ENCODE measurements at regions not wholly inside any gene's neighbourhood (a gene's known extent, or its start where the extent isn't known, plus 50 kb on each side); places are given as distances from the start of the nearest gene placed in this dataset.
"Not testable (repeated sequence)": the region's sequence is repeated elsewhere in the genome, so short reads cannot be mapped to it uniquely, and the experiment has no call there.

DNA sequence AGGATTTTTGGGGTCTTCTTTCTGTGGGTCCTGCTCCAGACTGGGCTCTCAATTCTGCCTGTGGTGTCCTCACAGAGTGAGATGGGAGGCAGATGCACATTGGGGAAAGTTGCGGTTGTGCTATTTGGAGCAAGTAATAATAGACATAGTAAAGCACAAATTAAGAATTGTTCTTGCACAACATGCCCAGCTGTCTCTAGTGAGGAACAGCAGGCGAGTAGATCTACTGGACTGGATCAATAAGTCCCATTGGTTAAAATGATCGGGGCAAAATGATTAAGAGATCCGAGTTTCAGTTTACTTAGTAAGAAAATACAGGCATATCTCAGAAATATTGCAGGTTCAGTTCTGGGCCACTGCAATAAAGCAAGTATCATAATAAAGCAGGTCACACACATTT lies 448.3 kb upstream of the PROX1 start:
- no peak for DNase-seq

DNA sequence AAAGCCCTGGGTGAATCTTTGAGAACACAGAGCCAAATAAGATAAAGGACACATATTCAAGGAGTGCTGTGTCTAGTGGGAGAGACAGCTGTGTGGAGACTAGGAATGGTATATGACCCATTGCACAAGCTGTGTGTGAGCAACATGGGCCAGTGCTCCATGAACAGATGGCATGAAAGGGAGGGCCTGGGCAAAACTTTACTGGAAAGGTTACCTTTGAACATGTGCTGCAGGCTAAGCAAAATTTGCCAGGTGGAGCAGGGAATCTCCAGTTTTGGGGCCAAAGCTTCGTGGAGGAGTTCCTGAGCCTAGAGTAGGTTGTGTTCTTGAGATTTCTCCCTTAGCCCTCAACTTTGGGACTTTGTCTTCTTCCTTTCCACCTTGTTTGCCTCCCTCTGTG lies 446.1 kb upstream of the PROX1 start:
- DNase-seq, result peak; percentile 63

DNA sequence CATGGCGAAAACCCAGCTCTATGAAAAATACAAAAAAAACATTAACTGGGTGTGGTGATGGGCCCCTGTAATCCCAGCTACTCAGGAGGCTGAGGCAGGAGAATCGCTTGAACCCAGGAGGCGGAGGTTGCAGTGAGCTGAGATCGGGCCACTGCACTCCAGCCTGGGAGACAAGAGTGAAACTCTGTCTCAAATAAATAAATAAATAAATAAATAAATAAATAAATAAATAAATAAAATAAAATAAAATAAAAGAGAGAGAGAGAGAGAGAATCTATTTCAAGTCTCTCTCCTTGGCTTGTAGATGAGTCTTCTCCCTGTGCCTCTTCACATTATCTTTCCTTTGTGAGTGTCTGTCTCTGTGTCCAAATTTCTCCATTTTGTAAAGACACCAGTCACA lies 442.6 kb upstream of the PROX1 start:
- DNase-seq, result not testable (repeated sequence)

DNA sequence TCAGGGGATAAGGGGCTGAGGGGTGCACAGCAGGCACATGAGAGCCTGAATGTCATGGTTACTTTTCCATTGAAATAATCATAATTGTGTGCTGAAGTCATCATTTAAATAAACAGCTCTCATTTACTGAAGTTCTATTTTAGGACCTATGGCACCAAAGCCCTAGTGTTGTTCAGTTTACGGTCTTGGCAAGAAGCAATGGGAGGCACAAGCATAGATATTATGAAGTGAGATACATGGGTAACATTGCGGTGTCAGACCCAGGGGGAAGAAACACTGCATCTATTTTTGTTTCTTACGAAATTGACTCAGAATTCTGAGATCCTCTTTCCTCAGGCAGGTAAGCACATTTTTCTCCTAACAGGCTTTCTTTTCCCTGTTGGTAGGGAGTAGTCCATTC lies 437.8 kb upstream of the PROX1 start:
- no peak for DNase-seq

DNA sequence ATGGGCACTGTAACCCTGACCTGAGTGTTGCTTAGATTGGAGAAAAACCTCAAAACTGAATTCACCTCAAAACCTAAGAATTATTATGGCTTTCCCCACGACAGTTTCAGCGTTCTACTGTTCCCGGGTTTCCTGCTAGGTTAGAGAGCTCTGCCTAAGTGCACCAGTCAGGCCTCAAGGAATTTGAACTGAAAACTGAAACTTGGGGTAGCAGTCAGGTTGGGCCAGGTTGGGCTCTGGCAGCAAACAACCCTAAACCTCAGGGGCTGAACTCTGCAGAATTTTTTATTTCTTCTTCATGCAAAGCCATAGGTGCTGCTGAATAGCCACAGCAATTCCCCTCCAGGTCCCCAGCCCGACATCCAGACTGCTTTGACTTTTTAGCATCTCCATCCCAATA lies 437.0 kb upstream of the PROX1 start:
- DNase-seq, result no peak

DNA sequence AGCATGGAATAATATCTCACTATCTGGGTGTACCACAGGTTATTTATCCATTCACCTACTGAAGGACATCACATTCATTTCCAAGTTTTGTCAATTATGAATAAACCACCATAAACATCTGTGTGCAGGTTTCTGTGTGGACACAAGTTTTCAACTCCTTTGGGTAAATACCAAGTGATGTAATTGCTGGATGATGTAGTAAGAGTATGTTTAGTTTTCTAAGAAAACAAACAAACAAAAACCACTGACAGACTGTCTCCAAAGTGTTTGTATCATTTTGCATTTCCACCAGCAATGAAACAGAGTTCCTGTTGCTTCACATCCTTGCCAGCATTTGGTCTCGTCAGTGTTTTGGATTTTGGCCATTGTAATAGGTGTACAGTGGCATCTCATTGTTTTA lies 435.7 kb upstream of the PROX1 start:
- no peak for DNase-seq

DNA sequence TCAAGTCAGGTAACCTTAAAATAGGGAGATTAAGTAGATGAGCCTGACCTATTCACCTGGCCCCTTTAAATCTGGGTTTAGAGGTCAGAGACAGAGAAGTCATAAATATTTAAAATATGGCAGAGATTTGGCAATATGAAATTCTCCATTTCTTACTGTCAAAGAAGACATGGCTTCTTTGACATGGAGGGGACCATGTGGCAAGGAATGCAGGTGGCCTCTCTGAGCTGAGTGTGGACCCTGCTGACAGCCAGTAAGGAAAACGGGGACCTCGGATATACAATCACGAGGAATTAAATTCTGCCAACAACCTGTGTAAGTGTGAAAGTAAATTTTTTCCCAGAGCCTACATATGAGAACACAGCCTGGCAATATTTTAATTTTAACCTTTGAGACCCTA lies 427.5 kb upstream of the PROX1 start:
- DNase-seq, result no peak

DNA sequence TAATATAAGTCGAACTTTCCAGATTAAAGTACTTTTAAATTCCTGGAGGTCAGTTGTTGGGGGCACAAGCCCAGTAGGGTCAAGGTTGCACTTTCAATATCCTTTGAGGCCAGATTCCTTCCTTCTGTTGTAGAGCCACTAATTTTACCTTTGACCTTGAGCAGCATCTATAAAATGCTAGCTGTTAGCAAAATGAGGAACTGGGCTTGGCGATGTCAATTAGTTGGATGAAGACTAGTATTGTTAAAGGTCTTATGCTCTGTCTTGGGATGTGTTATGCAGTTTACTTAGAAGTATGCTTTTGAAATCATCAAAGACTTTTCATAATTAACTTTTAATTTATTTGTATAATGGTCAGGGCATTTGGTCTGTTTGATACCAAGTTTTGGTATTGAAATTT lies 425.9 kb upstream of the PROX1 start:
- DNase-seq, result no peak

DNA sequence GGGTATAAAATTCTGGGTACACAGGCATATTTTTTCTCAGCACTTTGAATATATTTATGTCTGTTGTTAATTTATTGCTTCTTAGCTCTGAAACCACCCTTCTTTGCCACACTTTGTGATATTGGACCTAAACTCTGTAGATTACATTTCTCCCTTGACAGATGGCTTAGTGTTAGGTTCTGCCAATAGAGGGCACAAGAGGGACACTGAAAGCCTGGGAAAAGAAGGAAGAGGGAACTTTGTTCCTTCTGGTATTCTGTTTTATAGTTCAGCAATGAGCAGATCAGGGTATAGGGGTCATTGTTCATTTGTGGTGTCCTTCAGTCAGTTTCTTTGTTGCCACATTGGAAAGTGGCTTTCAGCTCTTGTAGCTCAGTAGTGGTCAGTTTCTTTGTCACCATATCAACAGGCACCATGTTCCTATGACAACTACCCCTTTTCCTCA lies 423.5 kb upstream of the PROX1 start:
- peak; percentile 78 for DNase-seq

DNA sequence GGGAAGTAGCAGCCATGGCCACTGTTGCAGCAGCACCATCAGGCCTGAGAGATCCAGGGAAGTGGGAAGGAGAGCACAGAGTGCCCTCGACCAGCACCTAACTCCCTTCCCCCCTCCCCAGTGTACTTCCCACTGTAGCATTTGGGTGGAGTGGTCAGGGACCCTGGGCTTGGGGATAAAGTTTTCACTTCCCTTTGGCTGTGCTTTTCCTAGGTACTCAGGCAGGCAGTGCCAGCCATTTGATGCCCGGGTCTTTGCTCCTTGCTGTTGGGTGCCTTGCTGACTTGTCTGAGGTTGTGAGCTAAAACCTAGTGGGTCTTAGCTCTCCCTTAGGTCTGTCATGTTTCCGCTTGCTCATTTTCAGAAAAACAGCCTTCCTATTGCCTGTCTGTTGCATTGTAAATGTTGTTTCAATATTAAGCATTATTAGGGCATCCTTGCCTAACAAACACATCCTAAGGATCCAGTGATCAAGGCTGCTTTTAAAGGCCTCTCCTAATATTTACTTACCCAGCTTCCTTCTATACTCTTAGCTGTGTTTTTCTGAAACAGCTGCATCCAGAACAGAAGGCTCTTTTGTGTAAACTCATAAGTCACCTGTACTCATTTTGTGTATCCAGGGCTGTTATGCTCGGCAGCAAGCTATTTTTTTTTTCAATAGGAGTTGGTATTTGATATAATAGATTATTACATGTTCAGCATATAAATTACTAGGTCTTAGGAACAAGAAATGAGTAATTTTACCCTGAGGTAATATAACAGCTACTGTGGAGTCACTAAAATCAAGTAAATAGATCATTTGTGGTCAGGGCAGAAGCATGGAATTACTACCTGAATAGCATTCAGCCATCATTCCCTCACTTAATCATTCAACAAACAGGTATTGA lies 418.6 kb upstream of the PROX1 start:
- DNase-seq, result peak; percentile 96

DNA sequence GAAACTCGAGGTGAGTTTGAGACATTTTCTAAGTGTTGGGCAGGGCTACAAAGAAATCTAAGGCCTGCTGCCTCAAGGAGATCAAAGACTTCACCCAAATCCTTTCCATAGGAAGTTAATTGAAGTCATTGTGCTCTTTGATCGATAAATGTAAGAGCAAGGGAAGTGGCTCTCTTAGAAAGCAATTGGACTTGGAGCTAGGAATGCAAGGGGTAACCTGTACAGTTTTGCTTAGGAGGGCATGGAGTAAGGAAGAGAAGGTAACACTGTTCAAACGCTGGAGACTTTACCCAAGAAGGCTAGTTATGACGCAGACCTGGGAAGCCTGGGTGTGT lies 418.0 kb upstream of the PROX1 start:
- no peak for DNase-seq

DNA sequence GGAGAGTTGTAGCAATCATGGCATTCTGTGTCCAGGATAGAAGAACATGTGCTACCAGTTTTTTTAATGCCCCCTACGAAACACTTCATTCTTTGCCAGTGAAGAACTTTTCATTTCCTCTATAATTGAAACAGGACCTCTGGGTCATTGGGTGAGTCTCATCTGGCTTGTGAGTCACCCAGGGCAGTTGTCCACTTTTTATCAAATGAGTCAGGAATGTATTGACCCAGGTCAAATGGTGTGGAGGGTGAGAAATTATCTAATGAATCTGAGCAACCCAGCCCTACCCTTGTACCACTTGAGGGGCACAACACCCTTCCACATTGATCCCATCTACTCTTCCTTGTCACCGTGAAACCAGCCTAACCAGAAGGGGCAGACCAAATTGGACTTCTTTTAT lies 417.3 kb upstream of the PROX1 start:
- DNase-seq, result no peak

DNA sequence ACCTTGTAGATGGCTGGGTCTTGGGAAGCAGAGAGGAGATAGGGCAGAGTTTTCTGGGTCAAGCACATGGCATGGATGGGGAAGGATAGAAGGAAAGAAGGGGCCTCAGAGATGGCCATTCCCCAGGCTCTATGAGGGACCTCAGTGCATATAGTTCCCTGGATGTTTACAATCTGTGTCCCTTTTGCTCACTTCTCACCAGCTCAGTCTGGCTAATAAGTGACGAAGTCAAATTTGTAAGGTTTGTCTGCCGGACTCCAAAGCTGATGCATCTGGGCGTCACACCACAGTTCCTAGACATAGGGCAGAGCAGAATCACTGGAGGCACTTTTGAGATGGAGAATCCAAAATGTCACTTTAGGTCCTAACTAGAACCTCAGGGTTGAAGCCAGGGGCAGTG lies 416.4 kb upstream of the PROX1 start:
- no peak for DNase-seq

DNA sequence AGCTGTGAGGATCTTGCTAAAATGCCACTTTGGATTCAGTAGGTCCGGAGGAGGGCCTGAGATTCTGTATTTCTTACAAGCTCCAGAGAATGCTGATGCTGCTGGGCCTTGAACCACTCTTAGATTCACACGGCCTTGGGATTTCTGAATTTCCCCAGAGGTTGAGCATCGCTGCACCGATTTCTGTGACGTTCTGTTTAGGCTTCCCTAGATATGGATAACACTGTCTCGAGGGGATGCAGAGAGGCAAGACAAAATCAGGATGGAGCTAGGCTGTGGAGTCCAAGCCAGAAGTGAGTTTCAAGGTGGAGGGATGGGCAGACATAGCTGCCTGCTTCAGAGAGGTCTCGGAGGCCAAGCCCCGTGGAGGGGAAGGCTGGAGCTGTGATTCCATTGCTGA lies 415.9 kb upstream of the PROX1 start:
- no peak for DNase-seq

DNA sequence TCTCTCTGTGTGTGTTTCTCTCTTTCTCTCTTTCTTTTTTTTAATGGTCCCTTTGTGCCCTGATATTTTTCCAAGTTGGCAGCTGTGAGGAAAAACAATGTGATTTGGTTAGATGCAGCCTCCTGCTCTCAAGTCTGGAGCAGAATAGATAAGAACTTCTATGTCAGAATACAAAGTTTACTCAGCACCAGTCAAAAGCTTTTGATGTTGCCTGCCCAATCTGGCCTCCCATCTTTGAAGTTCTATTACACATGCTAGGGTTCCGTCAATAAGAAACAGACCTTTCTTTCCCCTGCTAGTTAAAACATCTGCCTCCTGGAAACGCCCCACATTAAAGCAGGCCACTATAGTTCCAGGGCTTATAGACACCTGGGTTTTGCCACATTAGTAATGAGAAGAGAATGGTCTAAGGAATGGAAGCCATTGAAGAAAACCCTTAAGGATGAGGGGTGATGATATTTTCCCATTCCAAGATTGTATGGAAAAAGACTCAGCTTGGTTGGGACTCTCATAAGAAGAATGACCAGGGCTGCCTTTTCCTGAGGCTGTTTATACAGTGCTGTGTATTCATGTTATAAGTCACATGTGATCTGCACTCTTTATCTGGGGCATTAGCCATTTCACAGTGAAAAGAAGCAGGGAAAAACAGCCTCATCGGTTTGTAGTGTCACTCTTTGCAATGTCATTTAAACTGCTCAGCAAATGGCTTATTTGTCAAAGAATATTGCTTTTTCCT lies 414.7 kb upstream of the PROX1 start:
- DNase-seq, result peak; percentile 34

DNA sequence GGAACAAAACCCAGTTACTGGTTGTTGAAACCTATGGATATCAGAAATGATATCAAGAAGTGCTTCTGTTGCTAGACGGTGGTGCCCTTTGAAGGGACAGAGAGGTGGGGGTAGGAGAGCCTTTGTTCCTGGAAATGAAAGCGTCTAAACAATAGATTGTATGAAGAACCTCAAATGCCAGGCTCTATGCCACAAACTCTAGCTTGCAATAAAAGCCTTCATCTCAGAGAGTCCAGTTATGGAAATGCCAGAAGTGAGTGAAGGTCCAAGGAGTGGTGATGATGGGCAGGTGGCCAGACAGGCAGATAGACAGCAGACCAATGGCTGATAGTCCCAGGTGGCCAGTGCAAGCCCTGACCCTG lies 414.1 kb upstream of the PROX1 start:
- no peak for DNase-seq

DNA sequence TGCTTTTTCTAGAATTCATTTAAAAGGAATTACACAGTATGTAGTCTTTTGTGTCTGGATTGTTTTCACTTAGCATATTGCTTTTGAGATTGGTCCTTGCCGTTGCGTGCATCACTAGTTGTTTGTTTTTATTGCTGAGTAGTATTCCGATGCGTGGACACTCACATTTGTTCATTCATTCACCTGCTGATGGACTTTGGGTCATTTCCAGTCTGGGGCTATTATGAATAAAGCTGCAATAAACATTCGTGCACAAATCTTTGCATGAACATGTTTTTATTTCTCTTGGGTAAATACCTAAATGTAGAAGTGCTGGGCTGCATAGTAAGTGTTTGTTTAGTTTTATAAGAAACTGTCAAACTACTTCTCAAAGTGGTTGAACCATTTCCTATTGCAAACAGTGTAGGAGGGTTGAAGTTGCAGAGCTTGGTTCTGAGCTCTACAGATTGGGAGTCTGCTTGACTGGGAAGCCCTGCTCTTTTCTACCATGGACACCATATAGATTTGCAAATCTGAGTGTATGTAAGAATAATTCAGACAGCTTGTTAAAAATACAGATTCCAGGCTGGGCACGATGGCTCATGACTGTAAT lies 404.7 kb upstream of the PROX1 start:
- no peak for DNase-seq

DNA sequence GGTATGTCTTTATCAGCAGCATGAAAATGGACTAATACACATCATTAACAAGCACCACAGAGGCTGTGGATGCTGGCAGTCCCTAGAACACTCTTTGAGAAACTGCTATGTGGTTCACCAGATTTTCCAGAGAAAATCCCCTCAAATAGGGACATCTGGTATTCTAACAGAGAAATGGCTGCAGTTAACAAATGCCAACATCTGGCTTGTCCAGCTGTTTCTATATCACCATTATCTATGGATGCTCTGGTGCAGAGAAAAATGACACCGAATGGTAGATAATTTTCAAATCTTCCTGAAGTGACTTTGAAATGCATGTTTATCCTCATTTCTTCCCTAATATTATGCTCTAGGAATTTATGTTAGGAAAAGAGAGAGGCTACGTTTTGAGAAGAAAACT lies 403.5 kb upstream of the PROX1 start:
- DNase-seq, result no peak

DNA sequence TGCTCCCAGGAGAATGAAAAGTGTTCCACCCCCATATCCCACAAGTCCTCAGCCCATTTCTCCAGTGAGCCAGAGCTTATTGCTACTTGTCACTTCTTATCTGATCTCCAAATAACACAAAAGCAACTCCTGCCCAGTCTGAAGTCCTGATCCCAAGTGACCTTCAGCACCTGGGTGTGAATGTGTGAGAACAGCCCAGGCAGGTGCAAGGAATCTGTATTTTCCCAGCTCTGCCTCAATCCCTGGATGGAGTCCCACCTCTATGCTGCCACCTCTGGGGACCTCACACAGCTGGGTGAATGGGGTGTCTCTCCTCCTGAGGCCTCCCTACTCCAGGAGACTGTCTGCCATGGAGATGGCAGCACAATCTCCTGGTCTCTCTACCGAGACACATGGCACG lies 402.4 kb upstream of the PROX1 start:
- DNase-seq, result no peak

DNA sequence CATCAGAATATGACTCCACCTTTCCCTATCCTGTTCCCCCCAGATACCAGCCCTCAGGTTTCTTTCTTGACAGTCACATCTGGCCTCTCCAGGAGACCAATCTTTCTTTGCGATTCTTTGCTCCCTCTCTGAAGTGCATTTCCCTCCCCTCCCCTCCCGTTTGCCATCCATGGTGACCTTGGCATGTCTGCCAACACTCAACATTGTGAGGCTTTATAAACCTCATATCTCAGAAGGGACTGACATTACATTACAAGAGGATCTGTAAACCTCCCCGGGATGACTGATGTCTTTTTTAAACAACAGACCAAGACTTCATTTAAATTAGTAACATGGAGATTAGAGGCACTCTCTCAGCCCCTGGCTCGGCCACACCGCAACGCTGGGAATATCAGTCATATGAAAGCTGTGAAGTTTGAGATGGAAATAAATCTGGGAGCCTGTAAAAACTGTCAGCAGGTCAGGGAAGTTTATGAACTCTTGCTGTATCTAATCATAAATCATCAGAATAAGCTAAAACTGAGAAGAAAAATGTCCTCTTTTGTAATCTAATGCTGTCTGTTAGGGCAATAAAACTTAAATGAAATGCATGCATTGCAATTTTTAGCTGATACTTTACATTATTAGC lies 401.7 kb upstream of the PROX1 start:
- no peak for DNase-seq

DNA sequence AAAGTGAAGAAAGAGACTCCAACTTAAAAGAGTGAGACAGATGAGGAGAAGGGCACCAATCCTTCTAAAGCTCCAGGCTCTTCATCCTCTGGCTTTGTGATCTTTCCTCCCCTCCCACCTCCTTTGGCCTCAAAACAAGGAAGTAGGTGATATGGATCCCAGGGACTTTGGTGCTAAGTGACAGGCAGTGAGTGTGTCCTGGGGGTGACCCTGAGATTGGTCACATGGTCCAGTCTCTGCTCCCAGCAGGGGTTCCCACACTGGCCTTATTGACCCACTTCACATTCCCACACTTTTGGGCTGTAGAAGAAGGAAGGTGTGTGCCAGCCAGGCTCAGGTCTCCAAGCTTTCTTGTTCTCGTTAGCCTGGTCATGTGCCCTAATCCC lies 401.2 kb upstream of the PROX1 start:
- DNase-seq, result no peak

DNA sequence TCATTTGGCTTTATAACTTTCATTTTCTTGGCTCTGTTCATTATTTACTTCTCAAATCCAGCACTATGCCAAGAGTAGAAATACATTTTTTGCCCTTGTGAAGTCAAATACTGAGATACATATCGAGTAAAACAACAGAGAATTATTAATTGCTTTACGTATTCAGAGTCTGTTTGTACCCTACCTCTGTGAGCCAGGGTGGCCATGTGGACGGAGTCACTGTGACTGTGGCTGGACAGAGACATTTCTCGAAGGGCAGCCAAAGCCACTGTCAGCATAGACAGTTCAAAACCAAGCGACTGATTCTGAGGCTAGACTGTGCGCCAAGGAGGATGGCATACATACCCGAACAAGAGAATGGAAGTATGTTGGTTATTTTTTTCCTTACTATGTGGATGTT lies 391.0 kb upstream of the PROX1 start:
- no peak for DNase-seq

DNA sequence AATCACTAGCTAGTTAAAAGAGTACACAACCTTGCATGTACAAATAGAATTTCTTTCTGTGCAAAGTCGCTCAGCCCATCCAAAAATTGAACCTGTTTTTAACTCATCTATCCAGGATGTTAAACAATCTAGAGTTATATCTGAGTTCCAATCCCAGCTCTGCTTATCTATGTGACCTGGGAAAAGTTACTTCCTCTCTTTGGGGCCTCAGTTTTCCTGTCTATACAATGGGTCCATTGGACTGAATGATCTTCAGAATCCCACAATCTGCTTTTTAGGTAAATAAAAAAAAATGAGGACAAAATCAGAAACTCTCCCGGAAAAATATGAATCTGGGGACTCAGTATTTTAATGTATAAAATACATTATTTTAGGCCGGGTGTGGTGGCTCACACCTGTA lies 389.5 kb upstream of the PROX1 start:
- DNase-seq, result no peak

DNA sequence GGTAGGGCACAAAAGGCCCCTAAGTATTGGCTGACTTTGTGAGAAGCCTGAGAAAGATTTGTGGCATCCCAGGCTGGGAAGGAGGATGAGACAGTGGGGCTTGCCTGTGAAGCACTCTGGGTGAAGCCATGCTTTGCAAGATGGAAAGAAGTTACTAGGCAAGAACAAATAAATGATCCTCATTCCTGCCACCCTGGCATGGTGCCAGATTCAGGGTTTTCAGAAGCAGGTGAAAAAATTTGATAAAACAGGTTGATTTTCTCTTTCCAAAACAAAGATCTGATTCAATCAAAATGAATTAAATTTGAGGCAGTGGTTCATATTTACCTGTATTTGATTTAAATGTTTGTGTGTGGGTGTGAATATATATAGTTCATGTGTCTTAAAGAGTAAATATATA lies 386.9 kb upstream of the PROX1 start:
- peak; percentile 49 for DNase-seq
